Smooth muscle cell (in vitro differentiated cells): ENCODE measurements at regions not wholly inside any gene's neighbourhood (a gene's known extent, or its start where the extent isn't known, plus 50 kb on each side); places are given as distances from the start of the nearest gene placed in this dataset.

Experiments
- DNase-seq: peaks from one replicate; lab custom pipeline; 2025; ENCODE audit not compliant: unreplicated experiment; lab: John Stamatoyannopoulos, UW
- H2AFZ ChIP-seq: fragments of 200-600 bp; sonication (generic); 2 replicates; pipeline ENCODE4 v1.6.0; 2016; ENCODE audit warnings: antibody characterized with exemption, low read depth, mild to moderate bottlenecking
- H3F3A ChIP-seq: fragments of 200-600 bp; sonication (generic); 2 replicates; pipeline ENCODE4 v1.6.0; 2017; ENCODE audit warnings: antibody characterized with exemption, low read depth
- H3K27ac ChIP-seq: fragments of 200-600 bp; sonication (generic); 2 replicates; pipeline ENCODE4 v1.5.1; 2016; ENCODE audit warnings: low read depth, mild to moderate bottlenecking
- H3K27me3 ChIP-seq: fragments of 200-600 bp; sonication (generic); 2 replicates; pipeline ENCODE4 v1.6.1; 2016; ENCODE audit warnings: low read depth, mild to moderate bottlenecking
- H3K36me3 ChIP-seq: fragments of 200-600 bp; sonication (generic); 2 replicates; pipeline ENCODE4 v1.5.1; 2016; ENCODE audit warnings: low read depth
- H3K4me1 ChIP-seq: fragments of 200-600 bp; sonication (generic); 2 replicates; pipeline ENCODE4 v1.5.1; 2016; ENCODE audit warnings: low read depth
- H3K4me2 ChIP-seq: fragments of 200-600 bp; sonication (generic); 2 replicates; pipeline ENCODE4 v1.6.0; 2016; ENCODE audit warnings: mild to moderate bottlenecking
- H3K4me3 ChIP-seq: fragments of 200-600 bp; sonication (generic); 2 replicates; pipeline ENCODE4 v1.5.1; 2016; ENCODE audit warnings: mild to moderate bottlenecking
- H3K79me2 ChIP-seq: fragments of 200-600 bp; sonication (generic); 2 replicates; pipeline ENCODE4 v1.6.0; 2016; ENCODE audit warnings: low read depth, mild to moderate bottlenecking
- H3K9ac ChIP-seq: fragments of 200-600 bp; sonication (generic); 2 replicates; pipeline ENCODE4 v1.6.0; 2016; ENCODE audit warnings: low read depth
- H3K9me3 ChIP-seq: fragments of 200-600 bp; sonication (generic); replicated peaks from 2 replicates; pipeline ENCODE4 v1.5.1; 2016; ENCODE audit warnings: low read depth
- H4K20me1 ChIP-seq: fragments of 200-600 bp; sonication (generic); 2 replicates; pipeline ENCODE4 v1.6.0; 2016; ENCODE audit warnings: low read depth
- CTCF ChIP-seq: fragments of 200-600 bp; sonication (generic); IDR thresholded peaks from 2 replicates; pipeline ENCODE4 v1.5.1; 2017; ENCODE audit warnings: borderline replicate concordance, mild to moderate bottlenecking, antibody characterized with exemption; ENCODE audit not compliant: insufficient read depth, poor library complexity, severe bottlenecking
- WGBS: methylation state at CpG from one replicate; pipeline ENCODE4 v1.1.7; 2016; ENCODE audit warnings: low lambda C conversion rate; 5-methylcytosine and 5-hydroxymethylcytosine counted together

DNA sequence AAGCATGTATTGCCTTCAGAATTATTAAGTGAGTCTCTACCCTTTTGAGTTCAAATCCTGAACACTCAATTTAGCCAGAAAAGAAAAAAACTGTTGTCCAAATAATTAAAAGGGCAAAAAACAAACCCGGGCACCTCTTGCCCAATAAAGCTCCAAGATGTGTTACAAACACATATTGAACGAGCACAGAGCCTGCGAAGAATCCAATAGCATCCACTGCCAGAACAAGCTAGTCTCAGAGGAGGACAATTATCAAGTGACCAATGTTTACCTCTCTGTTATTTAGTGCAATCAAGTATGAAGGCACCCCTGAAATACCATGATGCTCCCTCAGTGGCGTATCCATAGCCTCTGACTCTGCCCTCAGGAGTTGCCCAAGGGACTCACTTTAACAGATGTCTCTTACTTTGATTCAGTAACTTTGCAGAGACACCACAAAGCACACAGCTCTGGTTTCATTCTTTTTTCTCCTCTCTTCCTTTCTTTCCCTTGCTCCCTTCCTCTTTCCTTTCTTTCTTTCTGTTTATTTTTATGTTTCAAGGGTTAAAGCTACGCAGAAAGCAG is 93.5 kb upstream of the SPATS2L start:
- no peaks in the 10 kb centered on the region for H3K79me2 ChIP-seq
- H3K9me3 ChIP-seq = no peaks in the 10 kb centered on the region
- peak overlapping the region; percentile 51 for H2AFZ ChIP-seq
- WGBS = 90% methylated on average over 5 of the region's 5 CpGs
- H3K36me3 ChIP-seq = no peaks in the 10 kb centered on the region
- no peaks in the 10 kb centered on the region for H3F3A ChIP-seq
- H3K27ac ChIP-seq = no peak overlapping the region
- no peak for TF ChIP-seq CTCF
- peaks cover 10% of the 10 kb centered on the region for H3K4me1 ChIP-seq
- no peak overlapping the region for H3K9ac ChIP-seq
- H4K20me1 ChIP-seq = no peaks in the 10 kb centered on the region
- no peak for DNase-seq
- H3K4me3 ChIP-seq = no peak overlapping the region
- no peaks in the 10 kb centered on the region for H3K27me3 ChIP-seq
- no peak overlapping the region for H3K4me2 ChIP-seq

DNA sequence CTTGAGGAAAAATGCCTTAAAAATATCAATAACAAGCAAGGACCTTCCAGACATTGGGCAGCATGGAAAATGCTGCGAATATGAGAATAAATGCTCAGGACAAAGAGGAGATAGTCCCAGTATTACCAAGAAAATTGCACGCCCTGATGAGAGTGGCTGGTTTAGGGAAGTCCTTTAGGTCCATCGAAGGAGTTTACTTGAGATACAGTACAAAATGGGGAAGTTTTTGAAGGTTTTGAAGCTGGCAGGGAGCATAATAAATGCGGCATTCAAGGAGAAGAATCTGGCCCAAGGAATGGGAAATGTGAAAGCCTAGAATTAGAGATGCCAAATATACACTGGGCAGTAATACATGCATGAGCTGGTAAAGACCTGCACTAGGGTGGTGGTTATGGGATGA is 90.2 kb upstream of the SPATS2L start:
- Histone ChIP-seq H2AFZ (no peak overlapping the region), H3K9me3 (no peaks in the 10 kb centered on the region), H3K4me2 (no peak overlapping the region), H3K27ac (no peak overlapping the region), H3K27me3 (no peaks in the 10 kb centered on the region), H3K36me3 (no peaks in the 10 kb centered on the region), H3F3A (no peaks in the 10 kb centered on the region), H3K9ac (no peak overlapping the region), H4K20me1 (no peaks in the 10 kb centered on the region), H3K79me2 (no peaks in the 10 kb centered on the region), H3K4me1 (peaks cover 20% of the 10 kb centered on the region), H3K4me3 (no peak overlapping the region)
- no peak for TF ChIP-seq CTCF
- DNase-seq = no peak
- WGBS = 98% methylated on average over 4 of the region's 4 CpGs

GRCh38 chr2:200217320-200217719 is 89.2 kb upstream of the SPATS2L start:
- no peaks in the 10 kb centered on the region for H3F3A ChIP-seq
- 92% methylated on average over 1 of the region's 1 CpG for WGBS

More at GRCh38 chr2:200217320-200217719, 89.2 kb upstream of the SPATS2L start:
- H3K9me3 ChIP-seq = no peaks in the 10 kb centered on the region
- no peak for TF ChIP-seq CTCF
- no peaks in the 10 kb centered on the region for H3K79me2 ChIP-seq
- H3K27me3 ChIP-seq = no peaks in the 10 kb centered on the region
- H4K20me1 ChIP-seq = no peaks in the 10 kb centered on the region
- H3K9ac ChIP-seq = no peak overlapping the region
- DNase-seq = no peak
- H3K27ac ChIP-seq = no peak overlapping the region
- H2AFZ ChIP-seq = no peak overlapping the region
- H3K4me3 ChIP-seq = no peak overlapping the region
- H3K4me1 ChIP-seq = peaks cover 14% of the 10 kb centered on the region
- H3K4me2 ChIP-seq = no peak overlapping the region
- H3K36me3 ChIP-seq = no peaks in the 10 kb centered on the region
